HG02973 (cell line): ENCODE measurements at regions not wholly inside any gene's neighbourhood (a gene's known extent, or its start where the extent isn't known, plus 50 kb on each side); places are given as distances from the start of the nearest gene placed in this dataset.

Source experiments
- ATAC-seq: cut with Tn5 transposase; IDR thresholded peaks from one replicate; pipeline ENCODE4 v1.9.1; 2021; ENCODE audit warnings: moderate library complexity; ENCODE audit not compliant: unreplicated experiment

DNA sequence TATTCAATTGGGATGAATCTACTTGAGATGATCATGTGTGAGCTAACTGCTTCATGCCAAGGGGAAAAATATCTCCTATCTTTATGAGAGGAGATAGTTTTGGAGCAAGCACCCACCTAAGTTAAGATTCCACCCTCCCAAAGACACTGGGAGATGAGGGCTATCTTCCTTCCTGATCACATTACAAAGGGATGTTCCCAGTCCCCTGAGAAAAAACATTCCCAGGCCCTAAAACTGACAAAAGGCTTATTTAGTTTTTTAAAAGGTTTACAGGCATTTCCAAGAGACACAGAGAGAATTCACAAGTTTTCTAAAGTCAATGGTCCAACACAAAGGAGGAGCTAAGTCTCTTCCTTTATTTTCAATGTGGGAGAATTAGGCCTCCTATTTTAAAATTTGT is 401.5 kb downstream of the FBXO15 start:
- no peak for ATAC-seq

DNA sequence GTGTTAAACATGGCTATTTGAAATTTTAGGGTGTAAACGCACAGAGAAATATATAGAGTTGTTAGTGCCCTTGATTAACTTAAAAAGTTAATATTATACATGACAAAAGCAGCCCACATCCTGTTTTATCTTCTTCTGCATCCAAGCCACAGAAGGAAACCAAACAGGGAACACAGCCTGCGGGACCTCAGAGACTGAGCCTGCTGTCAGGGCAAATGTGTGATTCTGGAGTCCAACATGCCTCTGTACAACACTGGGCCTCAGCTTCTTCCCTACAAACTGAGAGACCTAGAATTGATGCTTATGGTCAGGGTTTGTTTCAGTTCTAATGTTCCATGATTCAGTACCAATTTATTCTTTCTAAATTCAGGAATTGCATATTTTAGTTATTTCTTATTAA is 404.7 kb downstream of the FBXO15 start:
- no peak for ATAC-seq

DNA sequence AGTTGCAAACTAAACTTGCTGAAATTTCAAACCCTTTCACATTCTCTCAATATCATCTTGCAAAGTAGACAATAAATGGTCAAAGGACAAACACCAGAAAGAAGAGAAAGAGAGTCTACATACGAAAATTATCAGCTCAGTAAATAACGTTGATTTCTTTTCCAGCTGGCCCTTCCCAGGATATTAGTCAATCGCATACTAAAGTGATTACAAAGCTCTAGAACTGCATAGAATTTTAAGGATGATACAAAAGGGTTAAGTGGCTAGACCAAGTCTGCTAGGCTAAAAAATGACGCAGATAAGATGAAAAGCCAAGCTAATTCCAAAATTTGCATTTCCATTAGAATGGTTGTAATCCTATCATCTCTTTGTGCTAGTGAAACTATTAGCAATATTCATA is 405.7 kb downstream of the FBXO15 start:
- no peak for ATAC-seq

DNA sequence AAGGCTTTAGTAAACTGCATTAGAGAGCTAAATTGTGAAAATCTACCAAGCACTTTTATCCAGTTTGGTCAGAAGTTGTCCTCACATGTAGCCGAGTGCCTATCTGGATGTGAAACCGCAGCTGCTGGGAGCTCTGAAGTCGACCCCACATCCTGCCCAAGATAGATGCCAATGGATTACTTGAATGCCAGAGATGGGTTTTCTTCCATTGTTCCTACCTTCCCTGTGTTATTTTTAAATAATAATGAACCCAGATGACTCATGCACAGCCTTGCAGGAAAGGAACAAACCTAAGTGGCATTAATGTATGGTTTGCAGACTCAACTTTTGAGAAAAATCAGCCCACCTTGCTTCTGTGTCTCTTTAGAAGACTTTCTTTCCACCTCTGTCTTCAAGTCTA is 408.5 kb downstream of the FBXO15 start:
- ATAC-seq: no peak

DNA sequence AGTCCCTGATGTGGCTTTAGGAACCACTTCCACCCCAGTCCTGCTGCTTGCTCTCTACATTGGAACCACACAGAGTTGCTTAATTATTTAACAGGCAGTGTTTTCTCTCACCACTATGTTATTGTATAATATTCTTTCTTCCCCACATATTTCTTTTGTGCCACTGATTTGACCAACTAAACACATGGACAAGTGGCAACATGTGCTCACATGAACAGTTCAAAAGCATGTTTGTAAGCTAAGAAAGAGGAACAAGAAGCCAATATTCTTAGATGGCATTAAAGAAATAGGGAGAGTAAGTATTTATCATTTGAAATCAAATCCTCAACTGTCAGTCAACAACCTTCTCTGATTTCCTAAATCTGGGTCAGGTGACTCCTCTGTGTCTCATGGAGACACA is 409.6 kb downstream of the FBXO15 start:
- ATAC-seq: no peak

DNA sequence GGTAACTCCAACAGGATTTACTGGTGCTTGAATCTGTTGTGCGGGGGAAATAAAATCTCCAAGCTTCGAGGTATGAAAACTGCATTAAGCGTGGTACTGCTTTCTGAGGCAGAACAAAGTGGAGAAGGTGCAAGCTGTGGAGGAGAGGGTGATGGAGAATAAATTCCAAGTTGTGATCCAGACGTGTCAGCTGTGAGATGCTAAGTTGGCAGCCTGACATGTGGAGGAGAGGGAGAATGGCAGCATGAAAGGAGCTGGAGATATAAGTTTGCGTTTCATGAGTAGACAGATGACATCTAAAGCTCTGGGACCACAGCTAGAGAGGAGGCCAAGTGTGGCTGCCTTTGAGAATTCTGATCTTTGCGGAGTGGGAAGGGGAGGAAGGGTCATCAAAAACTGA is 411.8 kb downstream of the FBXO15 start:
- ATAC-seq: no peak

GRCh38 chr18:73733806-73734314 is 413.8 kb downstream of the FBXO15 start:
- ATAC-seq: no peak

DNA sequence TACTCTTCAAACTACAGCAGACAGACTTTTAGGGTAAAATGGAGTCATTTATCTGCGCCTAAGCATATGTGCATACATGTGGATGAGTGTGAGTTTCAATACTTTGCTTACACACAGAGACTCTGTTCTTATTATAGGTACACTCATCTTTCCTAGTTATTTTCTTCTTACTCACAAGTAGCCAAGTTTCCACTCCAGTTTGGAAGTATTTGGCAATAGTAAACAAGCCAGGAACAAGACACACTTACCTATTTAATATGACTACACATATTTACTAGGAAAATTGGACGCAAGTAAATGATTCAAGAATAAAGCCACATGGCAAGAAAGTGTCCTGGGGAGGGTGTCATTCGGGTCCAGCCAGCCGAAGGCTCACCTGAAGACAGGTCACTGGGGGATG is 414.3 kb downstream of the FBXO15 start:
- ATAC-seq: no peak

DNA sequence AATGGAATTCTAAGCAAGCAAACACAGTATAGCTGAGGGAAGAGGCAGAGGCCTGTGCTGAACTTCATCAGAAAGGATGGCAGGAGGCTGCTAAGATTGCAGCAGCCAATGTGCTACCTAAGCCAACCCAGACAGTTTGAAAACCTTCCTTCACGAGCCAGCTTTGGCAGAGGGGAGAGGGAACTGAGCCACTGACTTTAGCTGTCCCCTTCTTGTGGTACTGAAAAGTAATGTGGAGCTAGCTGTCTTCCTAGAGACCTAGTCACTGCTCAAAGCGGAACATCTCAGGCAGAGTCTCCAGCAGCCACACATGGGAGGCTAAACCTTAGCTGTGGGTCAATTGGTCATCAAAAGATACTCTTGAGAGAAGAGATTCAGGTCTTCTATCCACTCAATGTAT is 419.0 kb downstream of the FBXO15 start:
- ATAC-seq: no peak

GRCh38 chr18:73724958-73725357 is 422.7 kb downstream of the FBXO15 start:
- ATAC-seq: no peak

GRCh38 chr18:73719611-73720010 is 428.0 kb downstream of the FBXO15 start:
- ATAC-seq: no peak

- no peak for ATAC-seq
These were observed 430.1 kb downstream of the FBXO15 start for GRCh38 chr18:73717570-73717969.

GRCh38 chr18:73715210-73715670 is 432.4 kb downstream of the FBXO15 start:
- ATAC-seq: no peak

GRCh38 chr18:73714466-73714865 is 433.2 kb downstream of the FBXO15 start:
- no peak for ATAC-seq

GRCh38 chr18:73711256-73711655 is 436.4 kb downstream of the FBXO15 start:
- no peak for ATAC-seq

DNA sequence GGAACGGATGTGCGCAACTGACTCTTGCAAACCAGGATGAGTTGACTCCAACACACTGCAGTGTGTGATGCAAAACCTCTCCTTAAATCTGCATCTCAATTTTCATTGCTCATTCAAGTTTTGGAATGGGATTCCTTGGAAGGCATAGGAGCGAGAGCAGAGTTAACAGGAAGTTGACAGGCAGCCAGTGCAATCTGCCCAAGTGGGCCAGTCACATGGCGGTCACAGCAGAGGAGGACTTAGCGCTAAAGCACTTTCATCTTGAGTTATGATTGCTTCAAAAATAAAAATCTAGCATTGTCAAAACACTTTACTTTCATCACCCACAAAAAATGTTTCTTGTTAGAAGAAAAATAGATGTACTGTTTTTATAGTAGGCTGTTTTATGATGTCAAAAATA is 439.0 kb downstream of the FBXO15 start:
- ATAC-seq: no peak

DNA sequence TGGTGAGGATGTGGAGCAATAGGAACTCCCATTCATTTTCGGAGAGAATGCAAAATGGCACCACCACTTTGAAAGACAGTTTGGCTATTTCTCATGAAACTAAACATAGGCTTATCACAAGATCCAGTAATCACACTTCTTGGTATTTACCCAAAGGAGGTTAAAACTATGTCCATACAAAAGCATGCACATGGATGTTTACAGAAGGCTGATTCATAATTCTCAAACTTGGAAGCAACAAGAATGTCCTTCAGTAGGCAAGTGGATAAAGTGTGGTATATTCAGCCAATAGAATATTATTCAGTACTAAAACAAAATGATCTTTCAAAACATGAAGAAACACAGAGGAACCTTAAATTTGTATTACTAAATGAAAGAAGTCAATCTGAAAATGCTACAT is 440.6 kb downstream of the FBXO15 start:
- no peak for ATAC-seq

- ATAC-seq: no peak
These were observed 450.3 kb downstream of the FBXO15 start for GRCh38 chr18:73697353-73697752.

DNA sequence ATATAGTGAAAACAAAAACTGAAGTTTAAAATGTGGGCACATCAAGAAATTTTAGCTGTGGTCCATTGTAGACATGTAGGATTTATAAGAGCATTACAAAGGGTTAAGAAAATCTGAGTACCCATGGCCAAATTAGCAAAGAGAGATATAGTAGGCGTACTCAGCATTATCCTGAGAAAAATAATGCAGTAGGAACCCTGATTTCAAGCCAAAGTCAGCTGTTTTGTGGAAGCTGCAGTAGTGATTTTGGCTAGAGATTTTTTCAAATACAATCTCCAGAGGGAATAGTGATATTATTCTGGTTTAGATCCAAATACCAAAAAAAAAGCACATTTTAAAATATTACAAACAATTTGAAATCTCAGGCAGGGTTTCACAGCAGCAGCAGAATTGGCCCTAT is 450.9 kb downstream of the FBXO15 start:
- ATAC-seq: no peak

- ATAC-seq: no peak
These were observed 451.5 kb downstream of the FBXO15 start for GRCh38 chr18:73696171-73696570.

GRCh38 chr18:73693091-73693490 is 454.5 kb downstream of the FBXO15 start:
- ATAC-seq: no peak

DNA sequence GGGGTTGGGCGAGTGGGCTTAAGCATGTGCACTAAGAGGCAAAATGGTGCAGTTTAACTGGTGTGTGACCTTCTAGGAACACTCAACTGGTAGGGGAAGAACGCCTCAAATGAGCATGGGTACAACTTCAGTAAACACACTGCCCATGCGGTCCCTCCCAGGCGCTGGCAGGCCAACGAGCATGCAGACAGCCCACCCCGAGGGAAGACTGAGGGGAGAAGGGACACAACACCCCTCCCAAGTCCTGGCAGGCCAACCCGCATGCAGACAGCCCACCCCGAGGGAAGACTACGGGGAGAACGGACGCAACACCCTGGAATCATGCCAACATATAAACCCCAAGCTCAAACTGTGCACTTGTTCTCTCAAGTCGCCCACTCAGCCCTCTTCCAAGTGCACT is 456.0 kb downstream of the FBXO15 start:
- no peak for ATAC-seq

- no peak for ATAC-seq
These were observed 456.5 kb downstream of the FBXO15 start for GRCh38 chr18:73691118-73691517.

DNA sequence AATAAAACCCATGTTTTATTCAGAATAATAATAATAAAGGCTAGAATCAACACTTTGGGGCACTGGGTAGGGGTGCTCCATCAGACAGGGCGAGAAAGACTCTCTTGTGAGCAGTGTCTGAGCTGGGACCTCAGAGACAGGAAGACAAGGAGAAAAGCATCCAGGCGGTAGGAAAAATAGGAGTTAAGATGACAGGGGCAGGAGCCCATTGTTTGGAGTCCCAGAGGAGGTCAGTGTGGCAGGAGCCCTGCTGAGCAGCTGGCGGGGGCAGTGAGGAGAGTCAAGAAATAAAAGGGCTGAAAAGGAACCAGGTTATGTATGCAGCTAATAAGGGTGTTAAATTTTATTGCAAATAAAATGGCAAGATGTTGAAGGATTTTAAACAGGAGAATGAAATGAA is 457.4 kb downstream of the FBXO15 start:
- ATAC-seq: no peak
